Stimulated activated CD4-positive, alpha-beta T cell treated with anti-CD3 and anti-CD28 coated beads, Interleukin-2, amount 100 ng/mL, for 48 hours (primary cell): ENCODE measurements at regions not wholly inside any gene's neighbourhood (a gene's known extent, or its start where the extent isn't known, plus 50 kb on each side); places are given as distances from the start of the nearest gene placed in this dataset.

Experiments used
- DNase-seq, 2 donors: peaks; one replicate each; pipeline ENCODE4 v3.0.0-alpha.2; 2020

GRCh38 chr1:98019747-98020146 lies 98.9 kb upstream of the DPYD start:
- DNase-seq, result no peak

- no peak for DNase-seq
These were observed 97.2 kb upstream of the DPYD start for GRCh38 chr1:98018074-98018473.

- DNase-seq, result no peak
These were observed 96.3 kb upstream of the DPYD start for GRCh38 chr1:98017184-98017583.

- no peak for DNase-seq
These were observed 87.5 kb upstream of the DPYD start for GRCh38 chr1:98008373-98008772.

- no peak for DNase-seq
These were observed 84.6 kb upstream of the DPYD start for GRCh38 chr1:98005326-98006010.

- DNase-seq, result no peak
These were observed 82.6 kb upstream of the DPYD start for GRCh38 chr1:98003442-98003841.

GRCh38 chr1:98002288-98002687 lies 81.5 kb upstream of the DPYD start:
- DNase-seq, result no peak

GRCh38 chr1:98001764-98002163 lies 80.9 kb upstream of the DPYD start:
- no peak for DNase-seq

- no peak for DNase-seq
These were observed 78.5 kb upstream of the DPYD start for GRCh38 chr1:97999320-97999719.

- no peak for DNase-seq
These were observed 76.0 kb upstream of the DPYD start for GRCh38 chr1:97996880-97997279.

- no peak for DNase-seq
These were observed 68.4 kb upstream of the DPYD start for GRCh38 chr1:97989094-97989680.

- DNase-seq, result no peak
These were observed 65.5 kb upstream of the DPYD start for GRCh38 chr1:97986041-97987005.

- DNase-seq, result no peak
These were observed 62.3 kb upstream of the DPYD start for GRCh38 chr1:97983126-97983525.

- no peak for DNase-seq
These were observed 59.7 kb upstream of the DPYD start for GRCh38 chr1:97980530-97980929.

GRCh38 chr1:97976801-97977200 lies 56.0 kb upstream of the DPYD start:
- DNase-seq, result no peak
